GM21515 (cell line): ENCODE measurements at regions not wholly inside any gene's neighbourhood (a gene's known extent, or its start where the extent isn't known, plus 50 kb on each side); places are given as distances from the start of the nearest gene placed in this dataset.
"Not testable (repeated sequence)": the region's sequence is repeated elsewhere in the genome, so short reads cannot be mapped to it uniquely, and the experiment has no call there.

ENCODE experiments used
- ATAC-seq: cut with Tn5 transposase; IDR thresholded peaks from one replicate; pipeline ENCODE4 v1.9.1; 2021; ENCODE audit not compliant: unreplicated experiment

DNA sequence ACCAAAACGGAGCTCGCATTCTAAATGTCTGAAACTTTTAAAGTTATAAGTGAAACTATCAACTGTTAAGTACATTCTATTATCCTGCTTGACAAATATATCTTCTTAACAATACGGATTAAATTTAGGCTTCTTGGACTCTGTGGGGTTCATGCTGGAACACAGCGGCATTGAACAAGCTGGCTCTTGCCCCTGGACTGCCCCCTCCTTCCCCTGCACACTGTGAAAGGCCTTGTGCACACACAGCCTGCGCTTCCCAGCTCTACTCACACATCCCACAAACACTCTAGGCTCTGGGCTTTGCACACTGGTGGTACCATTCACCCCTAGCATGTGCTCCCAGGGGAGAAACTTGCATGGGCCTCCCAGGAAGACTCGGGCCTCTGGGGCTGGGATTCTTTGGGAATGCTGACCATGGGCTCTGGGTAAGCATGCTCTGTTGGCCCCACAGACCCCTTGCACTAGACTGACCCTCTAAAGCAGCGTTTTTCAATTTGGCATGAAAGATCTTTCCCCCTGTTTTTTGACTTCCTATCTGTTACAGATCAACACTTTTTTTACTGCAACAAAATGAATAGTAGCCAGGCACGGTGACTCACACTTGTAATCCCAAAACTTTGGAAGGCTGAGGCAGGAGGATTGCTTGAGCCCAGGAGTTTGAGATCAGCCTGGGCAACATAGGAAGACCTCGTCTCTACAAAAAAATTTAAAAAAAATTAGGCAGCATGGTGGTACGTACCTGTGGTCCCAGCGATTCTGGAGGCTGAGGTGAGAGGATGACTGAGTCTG lies 96.2 kb upstream of the CPM start:
- no peak for ATAC-seq

DNA sequence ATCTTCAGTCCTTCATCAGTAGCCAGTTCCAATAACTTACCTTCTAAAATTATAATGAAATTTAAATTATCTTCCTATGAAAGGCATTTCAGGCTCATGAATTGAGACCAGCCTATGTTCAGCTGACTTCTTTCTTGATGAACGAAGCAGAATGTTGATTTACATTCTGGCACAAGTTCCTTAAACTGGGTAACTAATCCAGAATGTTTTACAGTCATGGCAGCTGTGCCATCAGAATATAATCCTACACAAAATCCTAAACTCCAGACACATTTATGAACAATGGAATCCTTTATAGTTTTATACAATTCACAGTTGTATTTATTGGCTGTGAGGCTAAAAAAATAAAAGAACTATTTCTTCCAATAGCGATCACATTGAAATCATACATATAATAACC lies 97.3 kb upstream of the CPM start:
- ATAC-seq, result no peak

DNA sequence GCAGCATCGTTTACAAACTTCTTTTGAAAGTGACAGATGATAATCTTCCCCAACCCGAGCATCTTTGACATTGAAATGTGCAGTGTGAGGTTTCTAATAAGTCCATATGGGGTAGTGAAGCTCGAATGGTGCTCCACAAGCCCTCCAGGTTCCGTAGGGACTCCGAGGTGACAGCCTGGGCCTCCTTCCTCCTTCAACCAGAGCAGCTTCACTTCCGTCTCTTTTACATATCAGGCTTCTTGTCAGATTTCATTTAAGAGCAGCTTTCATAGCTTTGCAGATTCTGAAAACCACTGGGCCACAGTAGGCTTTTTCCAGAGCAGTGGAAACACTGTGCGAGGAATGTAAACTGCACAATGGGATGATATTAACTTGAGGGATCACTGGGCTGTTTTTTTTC lies 103.6 kb upstream of the CPM start:
- ATAC-seq, result no peak

DNA sequence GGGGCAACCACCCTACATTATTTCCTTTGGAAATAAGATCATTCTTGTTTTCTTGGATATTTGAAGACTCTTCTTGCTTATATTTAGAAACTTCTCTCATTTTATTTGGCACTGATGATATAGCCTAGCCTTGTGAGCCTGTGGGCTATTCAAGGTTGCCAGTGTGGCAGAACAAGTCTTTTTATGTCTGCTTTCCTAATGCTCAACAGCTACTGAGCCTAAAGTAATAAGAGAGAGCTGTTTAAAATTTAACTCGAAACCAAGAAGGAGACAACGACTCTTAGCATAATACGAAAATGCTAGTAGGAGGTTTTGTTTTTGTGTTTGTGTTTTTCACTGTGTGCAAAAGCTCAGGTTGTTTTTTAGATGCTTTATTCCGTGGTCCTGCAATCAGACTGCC lies 104.0 kb upstream of the CPM start:
- no peak for ATAC-seq

DNA sequence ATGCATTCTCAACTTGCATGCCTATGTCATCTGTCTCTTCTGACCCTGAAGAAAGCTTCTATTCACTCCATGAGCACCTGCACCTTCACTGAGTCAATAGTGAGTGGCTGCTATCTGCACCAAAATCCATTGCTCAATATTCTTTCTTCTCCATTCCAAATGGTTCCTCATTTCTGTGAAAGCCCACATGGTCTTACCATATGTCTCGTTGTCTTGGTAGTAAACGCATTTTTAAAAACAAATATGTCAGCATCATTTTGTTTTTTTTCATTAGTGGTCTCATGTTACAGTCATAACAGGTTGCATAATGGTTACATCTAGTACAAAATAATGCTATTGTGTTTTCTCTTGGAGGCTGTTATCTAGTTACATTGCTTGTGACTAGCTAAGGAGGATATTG lies 106.9 kb upstream of the CPM start:
- no peak for ATAC-seq

DNA sequence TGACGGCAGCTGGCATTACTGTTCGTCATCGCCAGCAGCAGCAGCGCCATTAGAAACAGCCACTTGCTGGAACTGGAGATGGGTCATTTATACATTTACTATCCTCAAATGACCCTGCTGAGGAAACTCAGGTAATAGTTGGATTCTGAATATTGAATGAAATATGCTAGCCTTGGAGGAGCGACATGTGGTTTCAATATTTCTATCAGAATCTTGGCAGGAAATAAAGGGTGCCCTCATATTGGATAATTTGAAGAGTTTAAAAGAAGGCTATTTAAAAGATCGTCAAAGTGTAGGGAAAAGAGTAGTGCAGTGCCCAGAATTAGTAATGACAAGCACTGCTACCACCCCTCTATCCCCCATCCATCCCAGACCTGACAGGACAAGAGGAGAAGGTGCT lies 109.6 kb upstream of the CPM start:
- ATAC-seq, result no peak

DNA sequence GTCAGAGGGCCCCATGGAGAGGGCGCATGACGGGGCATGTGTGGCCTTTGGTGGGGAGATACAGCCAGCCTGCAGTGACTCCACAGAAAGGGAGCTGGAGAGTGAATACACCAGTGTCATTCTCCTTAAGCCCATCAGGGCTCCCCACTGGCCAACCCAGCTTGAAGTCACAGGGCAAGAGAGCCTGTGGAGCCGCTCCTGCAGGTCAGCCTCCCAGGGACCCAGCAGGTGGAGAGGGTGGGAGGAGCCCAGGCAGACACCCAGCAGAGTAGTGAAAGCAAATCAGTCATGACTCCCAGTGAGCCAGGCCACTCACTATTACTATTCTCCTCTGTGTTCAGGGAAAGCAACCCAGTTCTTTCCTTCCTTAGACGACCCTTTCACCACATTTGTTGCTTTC lies 110.0 kb upstream of the CPM start:
- no peak for ATAC-seq

DNA sequence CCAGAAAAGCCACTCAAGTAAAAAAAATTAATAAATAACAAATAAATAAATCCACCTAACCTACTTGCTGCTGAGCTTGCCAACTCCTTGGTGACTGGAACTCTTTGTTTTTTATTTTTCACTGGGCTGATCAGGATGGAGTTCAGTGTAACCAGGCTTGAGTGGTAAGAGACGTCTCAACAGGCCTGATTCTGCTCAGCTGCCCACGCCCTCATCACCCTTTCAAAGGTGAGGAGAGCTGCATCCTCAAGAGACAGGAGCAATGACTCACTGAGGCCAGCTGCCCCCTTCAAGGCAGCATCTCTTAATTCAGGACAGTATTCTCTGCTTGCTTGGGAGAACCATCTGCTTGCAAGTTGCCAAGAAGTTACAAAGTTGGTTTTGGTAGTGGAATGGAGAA lies 111.9 kb upstream of the CPM start:
- no peak for ATAC-seq

DNA sequence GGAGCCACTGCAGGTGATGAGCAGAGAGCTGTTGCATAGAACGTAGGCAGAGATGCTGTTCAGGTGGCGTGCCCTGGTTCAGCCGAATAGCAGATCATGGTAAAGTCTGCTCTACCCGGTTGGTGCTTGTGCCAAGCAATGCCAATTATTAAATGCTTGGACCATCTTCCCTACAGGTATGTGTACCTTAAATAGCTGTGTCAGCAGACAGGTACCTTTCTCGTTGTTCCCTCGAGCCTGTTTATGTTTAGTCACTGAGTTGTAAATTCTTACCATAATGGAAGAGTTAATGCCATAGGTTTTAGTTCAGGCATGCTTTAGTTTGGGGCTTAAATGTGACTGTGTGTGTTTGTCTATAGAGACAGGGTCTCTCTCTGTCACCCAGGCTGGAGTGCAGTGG lies 112.5 kb upstream of the CPM start:
- ATAC-seq, result no peak

DNA sequence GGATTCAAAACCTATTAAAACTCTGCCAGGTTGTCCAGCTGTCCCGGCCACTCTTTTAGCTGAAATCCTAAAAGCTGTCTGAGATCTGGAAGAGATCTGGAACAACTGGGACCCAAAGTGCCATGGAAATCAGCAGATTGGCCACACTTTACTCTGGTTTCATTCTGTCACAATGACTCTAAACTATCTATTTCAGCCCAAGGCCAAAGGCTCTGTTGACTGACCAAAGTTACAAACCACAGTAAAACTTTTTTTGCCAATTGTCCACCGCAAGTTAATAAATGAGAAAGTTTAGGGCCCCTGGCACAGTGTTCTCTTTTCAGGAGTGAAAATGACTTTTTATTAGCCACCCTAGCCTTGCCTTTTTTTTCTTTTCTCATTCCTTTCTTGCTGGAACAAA lies 113.4 kb upstream of the CPM start:
- ATAC-seq, result no peak

DNA sequence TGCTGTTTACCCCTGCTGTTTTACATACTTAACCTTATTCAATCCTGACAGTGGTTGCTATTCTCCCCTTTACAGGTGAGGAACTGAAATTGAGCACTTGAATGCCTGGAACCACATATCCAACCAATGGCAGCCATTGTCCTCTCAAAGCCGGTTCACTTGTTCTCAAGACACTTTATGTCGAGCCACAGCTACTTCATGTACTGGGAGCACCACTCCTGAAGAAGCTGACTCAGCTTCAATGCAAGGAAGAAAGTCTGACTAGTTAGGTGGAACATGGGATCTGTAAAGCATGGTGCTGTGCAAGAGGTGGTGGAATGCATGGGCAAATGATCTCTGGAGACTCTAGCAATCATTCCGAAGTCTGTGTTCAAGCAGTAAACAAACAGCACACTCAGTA lies 113.9 kb upstream of the CPM start:
- no peak for ATAC-seq

DNA sequence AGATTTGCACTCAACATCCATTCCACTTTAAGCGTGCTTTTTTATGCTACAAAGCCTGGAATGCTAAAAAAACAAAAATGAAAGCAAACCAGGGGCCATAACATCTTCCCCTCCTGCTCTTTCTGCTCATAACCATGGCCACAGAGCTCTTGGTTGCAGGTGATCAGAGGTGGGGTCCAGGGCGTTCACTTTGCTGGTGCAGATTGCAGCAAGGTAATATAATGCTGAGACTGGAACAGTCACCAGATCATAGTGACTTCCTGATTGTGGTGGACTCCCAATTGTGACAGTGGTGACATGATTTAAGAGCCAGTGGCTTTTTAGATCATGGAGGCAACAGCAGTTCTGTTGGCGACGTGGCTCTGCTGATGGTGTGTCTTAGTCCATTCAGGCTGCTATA lies 115.0 kb upstream of the CPM start:
- no peak for ATAC-seq

DNA sequence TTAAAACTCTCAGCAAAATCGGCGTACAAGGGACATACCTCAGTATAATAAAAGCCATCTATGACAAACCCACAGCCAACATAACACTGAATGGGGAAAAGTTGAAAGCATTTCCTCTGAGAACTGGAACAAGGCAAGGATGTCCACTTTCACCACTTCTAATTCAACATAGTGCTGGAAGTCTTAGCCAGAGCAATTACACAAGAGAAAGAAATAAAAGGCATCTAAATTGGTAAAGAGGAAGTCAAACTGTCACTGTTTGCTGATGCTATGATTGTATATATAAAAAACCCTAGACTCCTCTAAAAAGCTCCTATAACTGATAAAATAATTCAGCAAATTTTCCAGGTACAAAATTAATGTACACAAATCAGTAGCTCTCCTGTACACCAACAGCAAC lies 116.9 kb upstream of the CPM start:
- not testable (repeated sequence) for ATAC-seq

DNA sequence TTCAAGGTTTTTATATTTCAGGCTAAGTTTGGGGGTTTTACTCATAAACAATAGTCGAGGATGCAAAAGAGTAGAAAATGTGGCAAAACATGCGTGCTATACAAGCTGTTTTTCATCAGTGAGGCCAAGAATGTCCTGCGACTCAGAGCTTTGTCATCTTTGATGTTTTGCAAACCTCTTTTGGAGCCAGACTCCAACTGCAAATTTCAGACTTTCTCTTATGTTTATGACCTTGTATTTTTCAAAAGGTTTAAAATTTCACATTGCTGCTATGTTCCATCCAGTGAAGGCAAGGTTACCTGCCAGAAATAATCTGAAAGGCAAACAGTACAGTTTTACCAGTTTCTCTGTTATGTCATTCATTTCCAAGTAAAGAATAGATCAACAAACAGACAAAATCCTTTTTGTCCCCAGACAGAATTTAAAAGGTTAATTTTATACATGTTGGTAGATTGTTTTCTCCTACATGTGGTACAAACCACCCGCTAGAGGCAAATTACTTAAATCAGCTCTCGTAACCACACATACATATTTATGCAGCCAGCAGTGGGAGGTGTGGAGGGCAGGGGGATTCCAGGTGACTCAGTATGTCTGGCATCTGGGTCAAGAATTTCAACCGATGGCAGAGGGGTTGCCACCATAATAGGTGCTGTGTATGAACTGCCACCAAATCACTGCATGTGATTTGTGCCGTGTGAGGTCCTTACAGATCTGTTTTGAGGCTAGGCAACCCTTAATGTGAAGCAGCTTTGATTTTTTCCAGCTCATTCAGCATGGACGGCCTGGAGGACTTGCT lies 119.8 kb upstream of the CPM start:
- no peak for ATAC-seq

DNA sequence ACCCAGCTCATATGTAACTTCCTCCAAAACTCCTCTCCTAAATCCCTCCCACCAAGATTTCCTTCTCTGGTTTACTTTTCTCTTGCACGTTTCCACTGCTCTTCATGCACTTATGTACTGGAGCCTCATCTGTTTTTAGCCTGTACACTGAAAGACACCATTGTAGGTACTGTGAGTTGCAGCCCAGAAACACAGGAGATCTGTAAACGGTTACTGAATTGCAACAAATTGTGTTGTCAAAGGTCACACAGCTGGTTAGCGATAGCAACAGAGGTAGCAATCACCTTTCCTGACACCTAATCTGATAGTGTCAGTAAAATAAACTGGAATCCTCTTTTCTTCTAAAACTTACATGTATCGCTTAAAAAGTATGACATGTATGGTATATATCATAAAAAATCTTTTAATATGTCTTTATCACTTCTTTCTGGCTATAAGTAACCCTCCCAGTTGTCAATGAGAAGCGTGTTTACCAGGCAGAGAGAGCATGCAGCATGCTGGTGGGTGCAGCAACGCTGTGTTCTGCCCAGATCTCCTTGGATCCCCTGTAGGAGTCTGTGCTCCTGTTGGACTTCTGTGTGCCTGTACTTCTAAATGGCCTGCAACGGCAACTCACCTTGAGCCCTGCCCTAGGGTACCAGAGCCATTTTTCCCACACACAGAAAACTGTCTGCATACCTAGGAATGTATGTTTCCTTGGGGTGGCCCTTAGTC lies 121.5 kb upstream of the CPM start:
- ATAC-seq, result no peak

DNA sequence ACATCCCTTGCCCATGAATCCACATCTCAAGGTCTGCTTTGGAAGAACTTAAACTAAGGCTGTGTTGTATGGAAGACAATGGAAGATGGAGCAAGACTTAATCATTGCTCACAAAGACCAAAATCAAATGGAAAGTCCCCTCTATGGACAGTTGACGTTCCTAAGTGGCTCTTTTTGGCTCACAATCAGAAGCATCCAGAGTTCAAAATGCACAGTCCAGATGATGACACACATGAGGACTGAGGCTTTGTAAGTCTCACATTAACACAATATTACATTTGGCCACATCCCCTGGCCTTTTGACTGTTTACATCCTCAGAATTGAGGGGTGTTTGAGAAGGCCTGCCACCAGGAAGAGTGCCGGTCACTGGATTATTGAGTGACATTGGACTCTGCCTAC lies 122.3 kb upstream of the CPM start:
- ATAC-seq, result no peak

DNA sequence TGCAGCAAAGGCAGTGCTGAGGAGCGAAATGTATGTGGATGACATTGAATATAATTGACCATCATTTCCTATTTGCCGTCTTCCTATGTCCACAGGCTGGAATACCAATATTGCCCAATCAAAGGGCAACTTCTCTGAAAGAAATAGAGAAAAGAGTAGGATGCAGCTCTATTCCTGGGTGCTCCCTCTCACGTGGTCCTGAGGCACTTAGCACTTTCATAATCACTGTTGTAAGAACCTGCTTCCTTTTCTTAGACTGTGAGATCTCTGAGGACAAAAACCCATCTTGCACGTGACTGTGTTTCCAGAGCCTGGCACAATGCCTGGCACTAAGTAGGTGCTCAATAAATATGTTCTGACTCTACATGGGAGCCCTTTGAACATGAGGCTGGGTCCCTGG lies 122.7 kb upstream of the CPM start:
- no peak for ATAC-seq

DNA sequence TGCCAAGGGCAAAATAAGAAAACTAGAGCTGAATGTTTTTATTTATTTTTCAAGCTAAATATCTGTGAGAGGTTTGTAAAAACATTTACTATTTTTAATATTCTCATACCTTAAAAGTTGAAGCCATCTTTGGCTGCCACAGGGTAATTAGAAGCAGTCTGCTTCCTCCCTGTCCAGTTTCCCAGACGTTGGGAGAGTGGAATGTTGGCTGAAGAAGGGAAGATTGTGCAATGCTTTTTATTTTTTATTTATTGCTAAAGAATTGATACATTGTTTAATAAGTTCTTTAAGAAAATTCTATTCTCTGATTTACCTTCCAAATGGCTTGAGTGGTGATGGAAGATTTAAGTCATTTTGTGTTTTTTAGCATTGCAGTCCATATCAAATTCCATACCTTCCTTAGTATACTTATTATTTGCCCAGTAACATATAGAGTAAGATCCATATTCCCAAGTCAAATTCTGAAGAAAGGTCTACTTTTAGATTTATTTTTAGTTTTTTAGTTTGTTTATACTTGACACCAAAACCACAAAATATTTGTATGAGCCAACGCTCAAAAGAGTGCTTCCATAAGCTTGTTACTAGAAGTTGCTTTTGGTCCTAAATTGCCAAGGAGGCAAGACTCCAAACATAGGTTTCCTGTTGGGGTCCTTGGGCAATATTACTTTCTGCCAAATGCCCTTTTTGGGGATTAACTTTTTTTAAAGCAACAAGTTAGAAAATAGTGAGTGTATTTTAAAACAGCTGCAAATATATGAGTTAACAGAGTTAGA lies 124.0 kb upstream of the CPM start:
- ATAC-seq, result no peak

DNA sequence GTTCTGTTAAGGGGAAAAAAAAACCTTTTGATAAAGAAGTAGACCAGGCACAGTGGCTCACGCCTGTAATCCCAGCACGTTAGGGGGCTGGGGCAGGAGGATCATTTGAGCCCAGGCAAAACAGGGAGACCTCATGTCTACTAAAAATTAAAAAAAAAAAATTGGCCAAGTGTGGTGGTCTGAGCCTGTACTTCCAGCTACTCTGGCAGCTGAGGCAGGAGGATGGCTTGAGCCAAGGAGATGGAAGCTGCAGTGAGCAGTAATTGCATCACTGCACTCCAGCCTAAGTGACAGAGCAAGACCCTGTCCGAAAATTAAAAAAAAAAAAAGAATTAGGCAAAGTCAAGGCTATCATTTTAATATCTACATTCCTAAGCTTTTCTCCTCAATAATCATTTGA lies 124.8 kb upstream of the CPM start:
- no peak for ATAC-seq

DNA sequence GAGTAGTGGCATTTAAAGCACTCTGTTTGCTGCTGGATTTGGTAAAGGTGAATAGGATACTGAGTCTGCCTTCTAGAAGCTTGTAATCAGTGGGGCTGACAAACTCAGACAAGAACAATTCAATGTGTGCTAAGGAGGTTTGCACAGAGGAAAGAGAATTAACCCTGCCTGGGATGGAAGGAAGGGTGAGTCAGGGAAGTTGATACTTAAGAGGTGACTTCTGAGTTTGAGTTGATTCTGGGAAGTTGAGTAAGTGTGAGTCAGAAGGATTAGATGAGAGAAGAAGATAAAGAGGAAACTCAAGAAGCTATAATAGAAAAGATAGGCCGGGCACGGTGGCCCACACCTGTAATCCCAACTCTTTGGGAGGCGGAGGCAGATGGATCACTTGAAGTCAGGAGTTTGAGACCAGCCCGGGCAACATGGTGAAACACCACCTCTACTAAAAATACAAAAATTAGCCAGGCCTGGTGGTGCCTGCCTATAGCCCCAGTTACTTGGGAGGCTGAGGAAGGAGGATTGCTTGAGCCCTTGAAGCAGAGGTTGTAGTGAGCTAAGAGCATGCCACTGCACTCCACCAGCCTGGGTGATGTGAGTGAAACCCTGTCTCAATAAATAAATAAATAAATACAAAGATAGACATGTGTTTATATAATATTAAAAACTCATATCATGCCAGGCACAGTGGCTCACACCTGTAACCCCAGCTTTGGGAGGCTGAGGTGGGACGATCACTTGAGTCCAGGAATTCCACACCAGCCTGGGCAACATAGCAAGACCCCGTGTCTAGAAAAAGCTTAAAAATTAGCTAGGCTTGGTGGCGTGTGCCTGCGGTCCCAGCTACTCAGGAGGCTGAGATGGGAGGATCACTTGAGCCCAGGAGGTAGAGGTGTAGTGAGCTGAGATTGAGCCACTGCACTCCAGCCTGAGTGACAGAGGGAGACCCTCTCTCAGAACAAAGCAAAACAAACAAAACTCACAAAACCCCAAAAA lies 126.8 kb upstream of the CPM start:
- no peak for ATAC-seq
